ENCODE measurements at regions not wholly inside any gene's neighbourhood (a gene's known extent, or its start where the extent isn't known, plus 50 kb on each side); places are given as distances from the start of the nearest gene placed in this dataset.

- H3K4me3 ChIP-seq = no peak overlapping the region
- TF ChIP-seq POLR2A (IDR thresholded peaks at IDR 0.05) = no peak
- TF ChIP-seq, protein P1, sequence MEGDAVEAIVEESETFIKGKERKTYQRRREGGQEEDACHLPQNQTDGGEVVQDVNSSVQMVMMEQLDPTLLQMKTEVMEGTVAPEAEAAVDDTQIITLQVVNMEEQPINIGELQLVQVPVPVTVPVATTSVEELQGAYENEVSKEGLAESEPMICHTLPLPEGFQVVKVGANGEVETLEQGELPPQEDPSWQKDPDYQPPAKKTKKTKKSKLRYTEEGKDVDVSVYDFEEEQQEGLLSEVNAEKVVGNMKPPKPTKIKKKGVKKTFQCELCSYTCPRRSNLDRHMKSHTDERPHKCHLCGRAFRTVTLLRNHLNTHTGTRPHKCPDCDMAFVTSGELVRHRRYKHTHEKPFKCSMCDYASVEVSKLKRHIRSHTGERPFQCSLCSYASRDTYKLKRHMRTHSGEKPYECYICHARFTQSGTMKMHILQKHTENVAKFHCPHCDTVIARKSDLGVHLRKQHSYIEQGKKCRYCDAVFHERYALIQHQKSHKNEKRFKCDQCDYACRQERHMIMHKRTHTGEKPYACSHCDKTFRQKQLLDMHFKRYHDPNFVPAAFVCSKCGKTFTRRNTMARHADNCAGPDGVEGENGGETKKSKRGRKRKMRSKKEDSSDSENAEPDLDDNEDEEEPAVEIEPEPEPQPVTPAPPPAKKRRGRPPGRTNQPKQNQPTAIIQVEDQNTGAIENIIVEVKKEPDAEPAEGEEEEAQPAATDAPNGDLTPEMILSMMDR (IDR thresholded peaks at IDR 0.05) = no peak
- no peaks in the 10 kb centered on the region for H3K9me3 ChIP-seq
- DNase-seq = no peak
- H3K4me1 ChIP-seq = no peaks in the 10 kb centered on the region
- intact Hi-C loops (cut with DNase I) = no loop called here
- no peak for ATAC-seq
- no peaks in the 10 kb centered on the region for H3K36me3 ChIP-seq
- H3K27ac ChIP-seq = no peak overlapping the region
- H3K27me3 ChIP-seq = no peaks in the 10 kb centered on the region
Observed at GRCh38 chr6:92161953-92162352, 1257.4 kb downstream of the EPHA7 start.

- H3K27me3 ChIP-seq = no peaks in the 10 kb centered on the region
- H3K36me3 ChIP-seq = no peaks in the 10 kb centered on the region
- DNase-seq = no peak
- 48% methylated on average over 2 of the region's 3 CpGs for WGBS (ENCODE audit: insufficient coverage, low coverage, low lambda C conversion rate, missing lambda C conversion rate)
- TF ChIP-seq, protein P1 (IDR thresholded peaks at IDR 0.05) = no peak
- no peak for TF ChIP-seq POLR2A (IDR thresholded peaks at IDR 0.05)
- no peak overlapping the region for H3K4me3 ChIP-seq
- no peak for ATAC-seq
- intact Hi-C loops (cut with DNase I) = no loop called here
- H3K27ac ChIP-seq = no peak overlapping the region
- H3K4me1 ChIP-seq = no peaks in the 10 kb centered on the region
- no peaks in the 10 kb centered on the region for H3K9me3 ChIP-seq
Observed at GRCh38 chr6:92160226-92160625, 1259.1 kb downstream of the EPHA7 start.

DNA sequence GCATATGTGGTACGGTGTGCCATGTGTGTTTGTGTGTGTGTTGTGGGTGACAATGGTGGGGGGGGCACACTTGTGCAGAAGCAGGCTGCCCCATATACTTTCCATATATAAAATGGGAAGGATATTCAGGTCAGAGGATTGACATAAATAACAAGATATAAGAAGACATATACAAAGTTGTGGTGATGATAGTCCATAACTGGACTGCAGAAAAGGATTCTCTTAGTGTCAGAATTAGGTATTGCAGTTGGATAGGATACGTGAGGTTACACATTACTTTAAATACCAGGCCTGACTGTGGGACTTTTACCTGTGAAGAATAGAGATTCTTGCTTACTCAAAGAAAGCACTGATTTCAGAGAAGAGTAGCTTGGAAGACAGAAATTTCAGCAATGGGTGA lies 1260.3 kb downstream of the EPHA7 start:
- ATAC-seq (no peak), DNase-seq (no peak)
- no peaks in the 10 kb centered on the region for H3K36me3 ChIP-seq
- intact Hi-C loops (cut with DNase I) = no loop called here
- no peak overlapping the region for H3K4me3 ChIP-seq
- no peaks in the 10 kb centered on the region for H3K9me3 ChIP-seq
- TF ChIP-seq, protein P1 (IDR thresholded peaks at IDR 0.05) = no peak
- TF ChIP-seq POLR2A (IDR thresholded peaks at IDR 0.05) = no peak
- no peaks in the 10 kb centered on the region for H3K27me3 ChIP-seq
- WGBS (ENCODE audit: insufficient coverage, low coverage, low lambda C conversion rate, missing lambda C conversion rate) = 42% methylated on average over 2 of the region's 2 CpGs
- no peaks in the 10 kb centered on the region for H3K4me1 ChIP-seq
- no peak overlapping the region for H3K27ac ChIP-seq

DNA sequence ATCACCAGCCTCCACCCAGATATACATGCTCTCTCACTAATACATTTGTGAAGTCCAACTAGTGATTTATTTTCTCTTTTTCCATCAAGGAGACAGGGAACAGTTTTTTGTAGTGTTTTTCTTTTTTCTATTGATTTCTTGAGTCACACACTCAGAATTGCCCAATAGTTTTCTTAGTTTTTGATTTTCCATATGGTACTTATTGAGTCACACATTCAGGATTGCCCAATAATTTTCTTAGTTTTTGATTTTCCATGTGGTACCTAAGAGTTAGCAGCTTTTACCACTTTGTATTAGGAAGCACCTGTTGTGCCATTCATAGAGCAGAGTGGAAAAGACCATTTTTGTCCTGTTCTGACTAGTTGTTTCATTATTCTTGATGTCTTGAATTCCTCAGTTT lies 1268.8 kb downstream of the EPHA7 start:
- no peak overlapping the region for H3K27ac ChIP-seq
- intact Hi-C loops (cut with DNase I) = no loop called here
- ATAC-seq = no peak
- no peak for TF ChIP-seq POLR2A (IDR thresholded peaks at IDR 0.05)
- TF ChIP-seq, protein P1 (IDR thresholded peaks at IDR 0.05) = no peak
- no peak for DNase-seq
- H3K4me3 ChIP-seq = no peak overlapping the region
- no peaks in the 10 kb centered on the region for H3K9me3 ChIP-seq
- H3K36me3 ChIP-seq = no peaks in the 10 kb centered on the region
- peaks cover 0 to 3% of the 10 kb centered on the region in 2 donors for H3K27me3 ChIP-seq
- no peaks in the 10 kb centered on the region for H3K4me1 ChIP-seq

DNA sequence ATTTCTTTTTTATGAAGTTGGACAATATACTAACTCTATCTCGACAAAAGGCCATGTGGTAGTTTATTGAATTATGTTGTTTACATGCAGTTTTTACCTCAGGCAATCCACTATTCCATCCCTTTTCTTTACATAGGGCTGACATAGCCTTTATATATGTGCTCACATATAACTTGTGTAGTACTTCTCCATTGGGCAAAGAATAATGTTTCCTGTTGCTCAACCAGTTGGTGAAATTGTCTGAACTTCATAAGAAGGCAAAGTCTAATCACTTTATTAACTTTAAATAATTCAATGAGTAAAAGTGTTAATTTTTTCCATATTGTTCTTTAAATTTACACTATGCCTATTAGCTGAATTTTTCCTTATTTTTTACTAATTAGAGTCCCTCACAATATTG lies 1272.1 kb downstream of the EPHA7 start:
- no peak for DNase-seq
- no peak overlapping the region for H3K27ac ChIP-seq
- no peak for ATAC-seq
- intact Hi-C loops (cut with DNase I) = no loop called here
- H3K9me3 ChIP-seq = no peaks in the 10 kb centered on the region
- 71% methylated on average over 1 of the region's 1 CpG for WGBS (ENCODE audit: insufficient coverage, low coverage, low lambda C conversion rate, missing lambda C conversion rate)
- no peaks in the 10 kb centered on the region for H3K4me1 ChIP-seq
- TF ChIP-seq, protein P1 (IDR thresholded peaks at IDR 0.05) = no peak
- TF ChIP-seq POLR2A (IDR thresholded peaks at IDR 0.05) = no peak
- H3K27me3 ChIP-seq = peaks cover 0 to 3% of the 10 kb centered on the region in 2 donors
- H3K36me3 ChIP-seq = no peaks in the 10 kb centered on the region
- H3K4me3 ChIP-seq = no peak overlapping the region
